Right lobe of liver (tissue), 6 donors: ENCODE measurements at regions not wholly inside any gene's neighbourhood (a gene's known extent, or its start where the extent isn't known, plus 50 kb on each side); places are given as distances from the start of the nearest gene placed in this dataset.

Experiments
- ATAC-seq, 4 donors: fragments of 200-7000 bp; cut with Tn5 transposase; one replicate each; pipeline ENCODE4 v1.9.1; 2020; ENCODE audit warnings: mild to moderate bottlenecking in 4 of 4, moderate library complexity in 4 of 4
- DNase-seq, 3 donors: peaks; one replicate each; pipeline ENCODE4 v3.0.0-alpha.2; 2020
- H3K27ac ChIP-seq, 3 donors: fragments of 200-600 bp; one replicate each; pipeline ENCODE4 v1.8.0; 2022
- H3K27me3 ChIP-seq, 2 donors: fragments of 200-600 bp; one replicate each; pipeline ENCODE4 v1.8.0; 2022
- H3K36me3 ChIP-seq, 4 donors: fragments of 200-600 bp; sonication (generic) in 1 of 4; one replicate each; pipeline versions ENCODE4 v1.5.1 to v1.8.0; 2017 to 2022; ENCODE audit warnings: control low read depth in 1 of 4
- H3K4me1 ChIP-seq, 4 donors: fragments of 200-600 bp; sonication (generic) in 1 of 4; one replicate each; pipeline versions ENCODE4 v1.5.1 to v1.8.0; 2017 to 2022; ENCODE audit warnings: control low read depth in 1 of 4
- H3K4me3 ChIP-seq, 3 donors: fragments of 200-600 bp; one replicate each; pipeline ENCODE4 v1.8.0; 2022
- H3K9me3 ChIP-seq, 4 donors: fragments of 200-600 bp; sonication (generic) in 1 of 4; one replicate each; pipeline versions ENCODE4 v1.5.1 to v1.8.0; 2017 to 2022; ENCODE audit warnings: control low read depth in 1 of 4
- CTCF ChIP-seq, 4 donors: fragments of 200-600 bp in 3 of 4; fragments of 450-650 bp in 1 of 4; IDR thresholded peaks; one replicate each; pipeline versions ENCODE4 v1.5.1 to v1.8.0; 2016 to 2022; ENCODE audit warnings: antibody characterized with exemption in 4 of 4, mild to moderate bottlenecking in 2 of 4
- POLR2A ChIP-seq: fragments of 450-650 bp; IDR thresholded peaks from one replicate; pipeline ENCODE4 v1.6.1; 2017; ENCODE audit warnings: antibody characterized with exemption, mild to moderate bottlenecking
- WGBS: methylation state at CpG from one replicate; pipeline ENCODE4 v1.1.6; 2018; ENCODE audit warnings: low coverage, low lambda C conversion rate; ENCODE audit not compliant: insufficient coverage; ENCODE audit errors: missing lambda C conversion rate; 5-methylcytosine and 5-hydroxymethylcytosine counted together
- intact Hi-C, 2 donors: fragments of 100-400 bp; cut with DNase I; formaldehyde crosslinking; loops; one replicate each; pipeline versions ENCODE4 v1.11.2 to v1.14.1; 2022
- donor health status: DM: no; HTN: yes; CAD: no.
- donor health status: DM: no; HTN: no; CAD: no.
- donor health status: DM: no; HTN: no; CAD: no.
- donor health status: DM: no; HTN: yes; CAD: no.
- donor health status: DM: no; HTN: yes; CAD: no.

DNA sequence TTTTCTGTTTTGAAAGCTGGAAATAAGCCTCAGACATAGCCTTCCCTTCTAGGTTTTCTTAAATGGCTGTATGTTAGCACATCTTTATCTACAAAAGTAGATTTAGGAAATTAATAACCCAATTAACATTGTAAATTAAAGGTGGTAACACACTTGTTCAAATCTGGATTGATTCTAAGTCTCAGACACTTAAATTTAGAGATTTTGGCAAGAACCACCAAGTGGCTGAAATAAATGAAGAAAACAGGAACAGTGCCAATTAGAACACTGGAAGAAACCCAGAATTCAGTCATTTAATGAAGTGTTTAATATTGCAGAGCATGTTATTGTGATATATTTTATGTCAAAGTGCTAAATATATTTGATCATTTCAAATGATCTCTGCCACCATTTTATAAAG lies 628.2 kb downstream of the USP25 start:
- Histone ChIP-seq H3K27me3 (no peaks in the 10 kb centered on the region), H3K27ac (no peak overlapping the region), H3K9me3 (no peaks in the 10 kb centered on the region), H3K36me3 (no peaks in the 10 kb centered on the region), H3K4me3 (no peak overlapping the region), H3K4me1 (no peaks in the 10 kb centered on the region)
- intact Hi-C loops: no loop called here
- DNase-seq (no peak), ATAC-seq (no peak)
- TF ChIP-seq CTCF (IDR thresholded peaks at IDR 0.05): no peak
- no peak for TF ChIP-seq POLR2A

DNA sequence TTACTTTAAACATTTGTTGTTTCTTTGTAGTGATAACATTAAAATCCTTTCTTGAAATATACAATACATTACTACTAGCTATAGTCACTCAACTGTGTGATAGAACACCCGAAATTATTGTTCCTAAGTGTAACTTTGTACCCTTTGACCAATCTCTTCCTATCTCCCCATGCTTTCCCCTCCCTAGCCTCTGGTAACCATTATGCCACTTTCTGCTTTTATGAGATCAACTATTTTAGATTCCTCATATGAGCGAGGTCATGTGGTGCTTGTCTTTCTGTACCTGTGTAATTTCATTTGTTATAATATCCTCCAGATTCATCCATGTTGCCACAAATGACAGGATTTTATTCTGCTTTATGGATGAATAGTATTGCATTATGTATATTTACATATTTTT lies 629.0 kb downstream of the USP25 start:
- no peaks in the 10 kb centered on the region for H3K36me3 ChIP-seq
- H3K9me3 ChIP-seq: no peaks in the 10 kb centered on the region
- H3K4me1 ChIP-seq: no peaks in the 10 kb centered on the region
- ATAC-seq: no peak
- no peak for DNase-seq
- intact Hi-C loops: no loop called here
- no peaks in the 10 kb centered on the region for H3K27me3 ChIP-seq
- no peak overlapping the region for H3K27ac ChIP-seq
- H3K4me3 ChIP-seq: no peak overlapping the region
- no peak for TF ChIP-seq CTCF (IDR thresholded peaks at IDR 0.05)
- no peak for TF ChIP-seq POLR2A
- WGBS: 90% methylated on average over 2 of the region's 2 CpGs

- no peaks in the 10 kb centered on the region for H3K36me3 ChIP-seq
- intact Hi-C loops: no loop called here
- H3K9me3 ChIP-seq: no peaks in the 10 kb centered on the region
- WGBS: 68% methylated on average over 2 of the region's 2 CpGs
- no peak for DNase-seq
- no peaks in the 10 kb centered on the region for H3K27me3 ChIP-seq
- ATAC-seq: no peak
- H3K4me3 ChIP-seq: no peak overlapping the region
- H3K27ac ChIP-seq: no peak overlapping the region
- no peaks in the 10 kb centered on the region for H3K4me1 ChIP-seq
- TF ChIP-seq POLR2A (no peak), CTCF (IDR thresholded peaks at IDR 0.05) (no peak)
These were observed 633.3 kb downstream of the USP25 start for GRCh38 chr21:16363100-16363499.

- Histone ChIP-seq H3K27me3 (no peaks in the 10 kb centered on the region), H3K9me3 (no peaks in the 10 kb centered on the region), H3K36me3 (no peaks in the 10 kb centered on the region), H3K4me1 (no peaks in the 10 kb centered on the region), H3K27ac (no peak overlapping the region), H3K4me3 (no peak overlapping the region)
- TF ChIP-seq POLR2A (no peak), CTCF (IDR thresholded peaks at IDR 0.05) (no peak)
- ATAC-seq (no peak), DNase-seq (no peak)
- WGBS: 90% methylated on average over 3 of the region's 3 CpGs
- intact Hi-C loops: no loop called here
These were observed 633.7 kb downstream of the USP25 start for GRCh38 chr21:16363518-16363917.

DNA sequence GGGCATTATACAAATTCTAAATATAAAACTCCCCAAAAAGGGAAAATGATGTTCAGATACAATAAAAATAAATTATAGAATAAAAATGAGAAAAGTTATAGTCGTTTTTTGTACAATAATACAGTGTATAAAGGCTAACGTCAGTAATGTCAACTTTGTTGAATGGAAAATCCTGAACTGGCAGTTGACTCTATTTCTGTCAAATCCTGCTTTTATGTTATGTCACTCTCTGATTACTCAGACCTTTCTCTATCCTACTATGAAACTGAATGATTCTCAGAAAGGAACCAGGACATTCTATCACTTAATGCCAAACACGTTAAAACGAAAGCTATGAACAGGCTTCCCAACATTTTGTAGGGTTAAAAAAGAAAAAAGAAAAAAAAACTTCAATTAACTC lies 636.4 kb downstream of the USP25 start:
- no peak for ATAC-seq
- H3K27me3 ChIP-seq: no peaks in the 10 kb centered on the region
- H3K4me3 ChIP-seq: no peak overlapping the region
- DNase-seq: no peak
- no peaks in the 10 kb centered on the region for H3K9me3 ChIP-seq
- TF ChIP-seq POLR2A: no peak
- no peak for TF ChIP-seq CTCF (IDR thresholded peaks at IDR 0.05)
- no peak overlapping the region for H3K27ac ChIP-seq
- 81% methylated on average over 4 of the region's 4 CpGs for WGBS
- intact Hi-C loops: no loop called here
- no peaks in the 10 kb centered on the region for H3K36me3 ChIP-seq
- H3K4me1 ChIP-seq: no peaks in the 10 kb centered on the region
